GM20000 (cell line): ENCODE measurements at regions not wholly inside any gene's neighbourhood (a gene's known extent, or its start where the extent isn't known, plus 50 kb on each side); places are given as distances from the start of the nearest gene placed in this dataset.

Source experiments
- DNase-seq: peaks from one replicate; pipeline ENCODE4 v3.0.0; 2012; ENCODE audit warnings: low spot score
- TF ChIP-seq, protein P1 (sequence below): IDR thresholded peaks from 2 replicates; pipeline ENCODE4 v1.5.1; 2012; ENCODE audit warnings: mild to moderate bottlenecking, control low read depth; ENCODE audit errors: extremely low read depth, missing control alignments

- DNase-seq, result no peak
- TF ChIP-seq, protein P1, sequence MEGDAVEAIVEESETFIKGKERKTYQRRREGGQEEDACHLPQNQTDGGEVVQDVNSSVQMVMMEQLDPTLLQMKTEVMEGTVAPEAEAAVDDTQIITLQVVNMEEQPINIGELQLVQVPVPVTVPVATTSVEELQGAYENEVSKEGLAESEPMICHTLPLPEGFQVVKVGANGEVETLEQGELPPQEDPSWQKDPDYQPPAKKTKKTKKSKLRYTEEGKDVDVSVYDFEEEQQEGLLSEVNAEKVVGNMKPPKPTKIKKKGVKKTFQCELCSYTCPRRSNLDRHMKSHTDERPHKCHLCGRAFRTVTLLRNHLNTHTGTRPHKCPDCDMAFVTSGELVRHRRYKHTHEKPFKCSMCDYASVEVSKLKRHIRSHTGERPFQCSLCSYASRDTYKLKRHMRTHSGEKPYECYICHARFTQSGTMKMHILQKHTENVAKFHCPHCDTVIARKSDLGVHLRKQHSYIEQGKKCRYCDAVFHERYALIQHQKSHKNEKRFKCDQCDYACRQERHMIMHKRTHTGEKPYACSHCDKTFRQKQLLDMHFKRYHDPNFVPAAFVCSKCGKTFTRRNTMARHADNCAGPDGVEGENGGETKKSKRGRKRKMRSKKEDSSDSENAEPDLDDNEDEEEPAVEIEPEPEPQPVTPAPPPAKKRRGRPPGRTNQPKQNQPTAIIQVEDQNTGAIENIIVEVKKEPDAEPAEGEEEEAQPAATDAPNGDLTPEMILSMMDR, result no peak
Measured at GRCh38 chr5:156135531-156135930, 191.4 kb upstream of the SGCD start.

GRCh38 chr5:156137071-156137869 is 189.7 kb upstream of the SGCD start:
- TF ChIP-seq, protein P1, result no peak

GRCh38 chr5:156142867-156143266 is 184.1 kb upstream of the SGCD start:
- TF ChIP-seq, protein P1, result no peak
- DNase-seq, result no peak

More at GRCh38 chr5:156137071-156137869, 189.7 kb upstream of the SGCD start:
- DNase-seq, result no peak

DNA sequence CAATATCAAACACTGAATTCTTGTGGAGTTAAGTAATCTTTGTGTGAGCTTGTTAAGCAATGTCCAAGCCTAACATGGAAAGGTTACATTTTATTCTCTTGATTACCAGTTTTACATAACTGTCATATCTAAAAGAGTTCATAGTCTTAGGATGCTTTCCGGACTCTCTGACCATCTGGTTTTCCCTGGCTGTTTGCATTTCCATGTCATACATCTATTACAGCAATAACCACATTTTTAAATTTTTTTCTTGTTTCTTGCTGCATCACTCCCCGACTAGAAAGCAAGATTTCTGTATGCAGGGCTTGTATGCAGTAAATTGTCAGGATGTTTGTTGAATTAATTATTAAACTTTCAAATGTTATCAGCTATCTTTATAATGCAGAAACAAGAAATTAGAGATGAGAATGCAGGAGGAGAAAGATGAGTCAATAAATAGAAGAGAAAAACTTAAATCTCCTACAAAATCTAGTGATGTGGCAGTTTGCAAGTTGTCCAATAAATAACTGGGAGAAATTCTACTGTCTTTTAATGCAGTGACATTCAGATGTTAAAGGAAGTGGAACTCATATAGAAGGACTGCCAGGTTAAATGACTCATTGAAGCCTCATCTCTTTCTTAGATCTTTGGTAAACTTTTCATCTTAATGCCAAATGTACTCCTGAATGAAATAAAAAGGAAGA is 179.6 kb upstream of the SGCD start:
- no peak for DNase-seq
- TF ChIP-seq, protein P1, result no peak

DNA sequence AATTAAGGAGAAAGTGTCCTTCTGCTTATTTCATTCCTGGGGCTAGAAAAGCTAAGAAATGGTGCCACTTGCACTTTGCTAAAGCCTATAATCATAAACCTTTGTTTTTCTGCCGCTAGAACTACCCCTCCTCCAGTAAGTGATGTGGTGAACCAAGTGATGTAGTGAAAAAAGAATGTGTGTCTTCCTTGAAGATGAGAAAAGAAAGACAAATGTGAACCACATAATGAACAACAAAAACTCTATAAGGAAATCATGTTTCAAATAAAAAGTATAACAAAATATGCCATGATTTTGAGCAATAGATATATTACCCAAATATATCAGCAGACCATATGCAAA is 179.0 kb upstream of the SGCD start:
- no peak for DNase-seq
- TF ChIP-seq, protein P1, result no peak

- no peak for DNase-seq
Measured at GRCh38 chr5:156148301-156148700, 178.7 kb upstream of the SGCD start.

GRCh38 chr5:156149213-156149612 is 177.8 kb upstream of the SGCD start:
- TF ChIP-seq, protein P1, result no peak
- no peak for DNase-seq

More at GRCh38 chr5:156148301-156148700, 178.7 kb upstream of the SGCD start:
- TF ChIP-seq, protein P1, result no peak
